Adrenal gland (tissue), 9 donors: ENCODE measurements at regions not wholly inside any gene's neighbourhood (a gene's known extent, or its start where the extent isn't known, plus 50 kb on each side); places are given as distances from the start of the nearest gene placed in this dataset.
"Not testable (repeated sequence)": the region's sequence is repeated elsewhere in the genome, so short reads cannot be mapped to it uniquely, and the experiment has no call there.

Experiments
- DNase-seq, 7 donors: peaks; one replicate each; pipeline ENCODE4 v3.0.0-alpha.2; 2019 to 2020
- H3K27ac ChIP-seq, 5 donors: fragments of 200-600 bp; sonication (generic) in 4 of 5; 1 replicate in 3 of 5; 2 replicates in 2 of 5; pipeline versions ENCODE4 v1.5.1 to v1.8.0; 2016 to 2020; ENCODE audit warnings: mild to moderate bottlenecking in 1 of 5
- H3K27me3 ChIP-seq: fragments of 200-600 bp; 2 replicates; pipeline ENCODE4 v1.8.0; 2021
- H3K36me3 ChIP-seq, 2 donors: fragments of 200-600 bp; replicated peaks in 1 of 2; 1 replicate in 1 of 2; 2 replicates in 1 of 2; pipeline versions ENCODE4 v1.5.1 to v1.8.0; 2018 to 2022
- H3K4me1 ChIP-seq, 2 donors: fragments of 200-600 bp; replicated peaks in 1 of 2; 1 replicate in 1 of 2; 2 replicates in 1 of 2; pipeline versions ENCODE4 v1.5.1 to v1.8.0; 2018 to 2021
- H3K4me3 ChIP-seq, 4 donors: fragments of 200-600 bp; sonication (generic) in 3 of 4; one replicate each; pipeline ENCODE4 v1.5.1; 2016 to 2018
- H3K9me3 ChIP-seq, 3 donors: fragments of 200-600 bp; sonication (generic) in 1 of 3; replicated peaks in 1 of 3; 1 replicate in 2 of 3; 2 replicates in 1 of 3; pipeline versions ENCODE4 v1.5.1 to v1.8.0; 2016 to 2021
- CTCF ChIP-seq, 6 experiments: fragments of 450-650 bp in 4 of 6; fragments of 200-600 bp in 2 of 6; sonication (generic) in 1 of 6; IDR thresholded peaks; 1 replicate in 5 of 6; 2 replicates in 1 of 6; pipeline versions ENCODE4 v1.5.1 to v1.8.0; 2016 to 2021; ENCODE audit warnings: antibody characterized with exemption in 6 of 6, mild to moderate bottlenecking in 2 of 6, moderate library complexity in 1 of 6
- POLR2A ChIP-seq, 2 donors: fragments of 450-650 bp; IDR thresholded peaks; one replicate each; pipeline ENCODE4 v1.6.1; 2017; ENCODE audit warnings: antibody characterized with exemption in 2 of 2, mild to moderate bottlenecking in 2 of 2, moderate library complexity in 1 of 2
- WGBS, 4 donors: extraction: QIAGEN DNeasy Blood & Tissue Kit in 2 of 4; methylation state at CpG; one replicate each; pipeline versions ENCODE4 v1.1.5 to v1.1.7; 2013 to 2017; 5-methylcytosine and 5-hydroxymethylcytosine counted together
- intact Hi-C, 2 donors: fragments of 100-400 bp; cut with DNase I; formaldehyde crosslinking; loops; one replicate each; pipeline versions ENCODE4 v1.14.1 to v1.15.0; 2022 to 2023
- donor health status: healthy with polysubstance abuse.
- donor health status: Bipolar disorder and iron deficiency.
- donor health status: DM: yes; HTN: yes; CAD: no.
- donor health status: DM: no; HTN: no; CAD: no.
- donor health status: DM: no; HTN: no; CAD: no.

DNA sequence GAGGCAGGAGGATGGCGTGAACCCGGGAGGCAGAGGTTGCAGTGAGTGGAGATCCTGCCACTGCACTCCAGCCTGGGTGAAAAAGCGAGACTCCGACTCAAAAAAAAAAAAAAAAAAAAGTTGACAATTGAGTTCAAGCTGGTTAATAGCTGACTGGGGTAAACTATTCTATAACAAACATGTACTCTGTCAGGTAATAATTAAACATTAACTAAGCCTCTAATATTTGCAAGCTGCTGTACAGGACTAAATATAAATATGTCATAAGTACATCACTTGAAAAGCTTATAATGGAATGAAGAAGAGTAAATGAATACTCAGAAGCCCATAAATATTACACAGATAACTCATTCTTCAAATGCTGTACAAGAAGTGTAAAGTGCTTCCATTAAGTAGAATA lies 190.4 kb upstream of the CRIM1 start:
- H3K36me3 ChIP-seq = no peaks in the 10 kb centered on the region
- no peak for TF ChIP-seq CTCF (IDR thresholded peaks at IDR 0.05)
- no peak for TF ChIP-seq POLR2A (IDR thresholded peaks at IDR 0.05)
- intact Hi-C loops = no loop called here
- H3K27me3 ChIP-seq = no peaks in the 10 kb centered on the region
- no peak overlapping the region for H3K27ac ChIP-seq
- 86 to 91% (median 89%) methylated on average over 2 to 4 of the region's 4 CpGs for WGBS, 4 donors
- H3K9me3 ChIP-seq = no peaks in the 10 kb centered on the region
- no peak for DNase-seq
- no peak overlapping the region for H3K4me3 ChIP-seq
- H3K4me1 ChIP-seq = no peaks in the 10 kb centered on the region

DNA sequence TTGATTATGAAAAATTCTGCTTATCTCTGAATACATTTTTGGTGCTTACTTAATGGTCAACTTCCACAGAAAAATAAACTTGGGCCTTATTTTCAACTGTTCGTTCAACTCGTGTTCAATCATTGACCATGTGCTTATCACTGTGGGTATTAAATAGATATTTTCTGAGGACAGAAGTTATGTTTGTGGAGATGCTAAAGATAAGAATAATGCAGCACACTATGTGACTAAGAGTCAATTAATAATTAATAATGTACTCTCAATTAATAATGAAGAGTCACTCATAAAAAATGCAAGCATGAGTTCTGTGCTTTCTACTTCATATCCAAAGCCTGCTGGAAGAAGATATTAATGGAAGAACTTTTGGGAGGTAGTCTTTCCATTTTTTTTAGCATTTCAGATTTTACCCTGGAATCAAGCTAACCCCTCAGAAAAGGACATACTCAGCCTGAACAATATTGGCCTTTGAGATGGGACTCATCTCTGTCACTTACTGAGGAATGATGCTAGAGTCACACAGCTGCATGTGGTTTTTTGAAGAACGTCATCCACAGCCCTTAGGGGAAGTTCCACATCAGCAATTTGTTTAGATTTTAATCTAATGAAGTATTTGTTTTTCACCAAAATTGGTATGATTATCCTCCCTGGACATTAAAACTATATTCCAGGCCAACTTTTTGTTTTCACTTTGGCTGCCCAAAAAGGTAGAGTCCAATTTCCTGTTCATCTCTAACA lies 191.9 kb upstream of the CRIM1 start:
- Histone ChIP-seq H3K4me1 (no peaks in the 10 kb centered on the region), H3K27ac (no peak overlapping the region), H3K9me3 (no peaks in the 10 kb centered on the region), H3K27me3 (no peaks in the 10 kb centered on the region), H3K4me3 (no peak overlapping the region), H3K36me3 (no peaks in the 10 kb centered on the region)
- 75 to 86% (median 79%) methylated on average over 3 of the region's 3 CpGs for WGBS, 4 donors
- intact Hi-C loops = no loop called here
- TF ChIP-seq CTCF (IDR thresholded peaks at IDR 0.05) = no peak
- no peak for TF ChIP-seq POLR2A (IDR thresholded peaks at IDR 0.05)
- no peak for DNase-seq

GRCh38 chr2:36157093-36157492 lies 198.5 kb upstream of the CRIM1 start:
- H3K27me3 ChIP-seq, H3K4me3 ChIP-seq, intact Hi-C loops, H3K27ac ChIP-seq, DNase-seq, H3K4me1 ChIP-seq, H3K36me3 ChIP-seq, H3K9me3 ChIP-seq: not testable (repeated sequence)
- WGBS, 4 donors = 89 to 100% (median 90%) methylated on average over 1 of the region's 1 CpG

GRCh38 chr2:36147670-36148390 lies 207.7 kb upstream of the CRIM1 start:
- no peak for DNase-seq
- no peak overlapping the region for H3K27ac ChIP-seq
- 61 to 70% (median 69%) methylated on average over 4 of the region's 4 CpGs for WGBS, 4 donors
- H3K27me3 ChIP-seq = no peaks in the 10 kb centered on the region
- no peaks in the 10 kb centered on the region for H3K9me3 ChIP-seq
- H3K36me3 ChIP-seq = no peaks in the 10 kb centered on the region
- no peak overlapping the region for H3K4me3 ChIP-seq
- H3K4me1 ChIP-seq = no peaks in the 10 kb centered on the region
- TF ChIP-seq POLR2A (IDR thresholded peaks at IDR 0.05) (no peak), CTCF (IDR thresholded peaks at IDR 0.05) (no peak)
- intact Hi-C loops = no loop called here
